ENCODE measurements at regions not wholly inside any gene's neighbourhood (a gene's known extent, or its start where the extent isn't known, plus 50 kb on each side); places are given as distances from the start of the nearest gene placed in this dataset.

GRCh38 chr6:87995461-87995860 lies 52.2 kb upstream of the SPACA1 start:
- Mint-ChIP-seq H3K27ac (no peak overlapping the region), H3K27me3 (peaks cover 14% of the 10 kb centered on the region), H3K4me1 (no peaks in the 10 kb centered on the region), H3K9me3 (no peaks in the 10 kb centered on the region), H3K36me3 (ENCODE audit: low read depth) (no peaks in the 10 kb centered on the region), H3K4me3 (no peak overlapping the region)
- no peak for ATAC-seq (replicated peaks)

GRCh38 chr6:87993356-87993755 lies 54.3 kb upstream of the SPACA1 start:
- Mint-ChIP-seq H3K27ac (no peak overlapping the region), H3K36me3 (ENCODE audit: low read depth) (no peaks in the 10 kb centered on the region), H3K4me3 (no peak overlapping the region), H3K27me3 (peaks cover 11% of the 10 kb centered on the region), H3K9me3 (no peaks in the 10 kb centered on the region), H3K4me1 (no peaks in the 10 kb centered on the region)
- ATAC-seq (replicated peaks), result no peak

GRCh38 chr6:87990871-87991270 lies 56.8 kb upstream of the SPACA1 start:
- Mint-ChIP-seq H3K27me3 (peaks cover 11% of the 10 kb centered on the region), H3K4me3 (no peak overlapping the region), H3K36me3 (ENCODE audit: low read depth) (no peaks in the 10 kb centered on the region), H3K27ac (no peak overlapping the region), H3K9me3 (no peaks in the 10 kb centered on the region), H3K4me1 (no peaks in the 10 kb centered on the region)
- ATAC-seq (replicated peaks), result no peak

DNA sequence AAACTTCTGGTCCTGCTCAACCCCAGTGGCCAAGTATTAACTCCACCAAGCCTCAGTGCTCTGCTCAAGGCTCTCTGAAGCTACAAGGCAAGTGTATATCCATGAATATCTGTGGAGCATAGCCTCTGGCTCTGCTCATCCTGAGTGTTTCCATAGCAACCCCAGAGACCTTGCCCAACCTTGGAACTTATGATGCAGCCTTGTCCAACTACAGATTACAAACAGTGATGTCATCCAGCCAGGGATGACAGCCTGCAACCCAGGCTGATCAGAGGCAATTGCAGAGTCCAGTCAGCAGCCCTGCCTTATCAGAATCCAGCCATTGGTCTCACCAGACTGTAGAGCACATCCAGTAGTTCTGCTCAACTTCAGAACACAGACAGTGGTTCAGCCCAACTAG lies 65.5 kb upstream of the SPACA1 start:
- no peaks in the 10 kb centered on the region for H3K4me1 Mint-ChIP-seq
- ATAC-seq (replicated peaks), result no peak
- H3K27ac Mint-ChIP-seq, result no peak overlapping the region
- H3K9me3 Mint-ChIP-seq, result peaks cover 3% of the 10 kb centered on the region
- no peaks in the 10 kb centered on the region for H3K36me3 Mint-ChIP-seq (ENCODE audit: low read depth)
- no peak overlapping the region for H3K4me3 Mint-ChIP-seq
- peaks cover 17% of the 10 kb centered on the region for H3K27me3 Mint-ChIP-seq

DNA sequence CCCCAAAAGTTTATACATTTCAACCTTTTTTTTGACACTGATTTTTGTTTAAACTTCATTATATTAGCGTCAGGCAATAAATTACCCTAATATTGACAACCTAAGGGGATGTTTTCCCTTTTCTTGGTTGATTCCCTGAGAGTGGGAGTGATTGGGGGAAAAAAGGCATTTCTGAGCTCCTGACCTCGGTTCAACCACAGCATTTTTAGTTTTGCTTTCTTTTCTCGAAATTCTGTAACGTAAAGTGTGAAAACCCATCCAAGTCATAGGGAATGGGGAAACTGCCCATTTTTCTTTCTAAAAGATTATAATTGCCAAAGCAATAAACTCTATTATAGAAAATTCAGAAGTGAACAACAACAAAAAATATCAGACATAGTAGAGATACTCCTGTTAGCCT lies 67.9 kb upstream of the SPACA1 start:
- Mint-ChIP-seq H3K27me3 (peaks cover 24% of the 10 kb centered on the region), H3K9me3 (peaks cover 3% of the 10 kb centered on the region), H3K4me3 (no peak overlapping the region)

GRCh38 chr6:87976616-87977015 lies 71.0 kb upstream of the SPACA1 start:
- Mint-ChIP-seq H3K4me1 (no peaks in the 10 kb centered on the region), H3K27me3 (peaks cover 24% of the 10 kb centered on the region), H3K36me3 (ENCODE audit: low read depth) (no peaks in the 10 kb centered on the region)

More for the DNA sequence above, 67.9 kb upstream of the SPACA1 start:
- Mint-ChIP-seq H3K27ac (no peak overlapping the region), H3K4me1 (no peaks in the 10 kb centered on the region), H3K36me3 (ENCODE audit: low read depth) (no peaks in the 10 kb centered on the region)
- ATAC-seq (replicated peaks), result no peak

GRCh38 chr6:87975561-87975960 lies 72.1 kb upstream of the SPACA1 start:
- peaks cover 24% of the 10 kb centered on the region for H3K27me3 Mint-ChIP-seq
- no peaks in the 10 kb centered on the region for H3K4me1 Mint-ChIP-seq
- no peak for ATAC-seq (replicated peaks)
- no peak overlapping the region for H3K4me3 Mint-ChIP-seq
- H3K36me3 Mint-ChIP-seq (ENCODE audit: low read depth), result no peaks in the 10 kb centered on the region
- no peak overlapping the region for H3K27ac Mint-ChIP-seq
- H3K9me3 Mint-ChIP-seq, result no peaks in the 10 kb centered on the region

More at GRCh38 chr6:87976616-87977015, 71.0 kb upstream of the SPACA1 start:
- H3K4me3 Mint-ChIP-seq, result no peak overlapping the region
- no peaks in the 10 kb centered on the region for H3K9me3 Mint-ChIP-seq
- H3K27ac Mint-ChIP-seq, result no peak overlapping the region
- ATAC-seq (replicated peaks), result no peak

DNA sequence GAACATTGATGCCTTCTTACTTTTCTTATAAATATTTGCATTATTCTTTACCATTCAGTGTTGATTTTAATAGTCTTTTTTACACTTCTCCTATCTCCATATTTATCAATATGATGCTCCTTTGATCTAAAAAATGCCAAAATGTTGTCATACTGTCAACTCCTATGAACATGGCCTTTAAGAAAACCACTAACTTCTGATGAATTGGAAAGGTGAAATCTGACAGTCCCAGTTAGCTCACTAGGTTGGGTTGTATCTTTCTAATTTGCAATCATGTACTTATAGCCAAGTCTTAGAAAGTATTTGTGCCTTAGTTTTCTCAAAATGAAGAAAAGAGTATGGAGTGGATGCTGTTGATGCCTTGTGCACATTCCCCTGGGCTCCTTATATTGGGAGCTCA lies 75.4 kb upstream of the SPACA1 start:
- no peak overlapping the region for H3K4me3 Mint-ChIP-seq
- H3K9me3 Mint-ChIP-seq, result no peaks in the 10 kb centered on the region
- H3K4me1 Mint-ChIP-seq, result no peaks in the 10 kb centered on the region
- no peak for ATAC-seq (replicated peaks)
- H3K36me3 Mint-ChIP-seq (ENCODE audit: low read depth), result no peaks in the 10 kb centered on the region
- H3K27me3 Mint-ChIP-seq, result peaks cover 8% of the 10 kb centered on the region
- no peak overlapping the region for H3K27ac Mint-ChIP-seq

DNA sequence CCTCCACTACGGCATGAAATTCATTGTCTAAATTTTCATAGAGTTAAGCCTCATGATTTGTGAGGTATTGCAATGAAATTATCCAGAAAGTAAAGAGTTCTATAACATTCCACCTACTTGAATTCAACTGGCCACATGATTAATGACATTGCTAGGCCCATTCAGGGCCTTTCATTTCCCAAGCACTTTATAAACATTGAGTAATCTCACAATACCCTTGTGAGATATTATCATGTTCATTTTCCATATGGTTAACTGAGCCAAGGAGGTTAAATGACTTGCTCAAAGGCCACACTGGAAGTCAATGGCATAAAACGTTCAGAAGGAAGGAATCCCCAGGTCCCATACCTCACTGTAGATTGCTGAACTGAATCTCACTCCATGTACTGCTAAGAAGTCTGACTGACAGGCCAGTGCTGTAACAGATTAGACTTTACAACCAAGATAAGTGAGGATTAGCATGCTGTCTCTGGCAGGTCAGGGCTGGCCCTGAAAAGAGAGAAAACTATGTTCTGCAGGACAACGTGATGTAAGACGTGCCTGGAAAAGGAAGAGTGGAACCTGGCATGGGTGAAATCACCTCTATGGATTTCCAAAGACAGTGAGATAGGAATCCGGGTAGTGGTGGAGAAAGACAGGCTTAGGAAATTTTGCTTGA lies 75.9 kb upstream of the SPACA1 start:
- Mint-ChIP-seq H3K27me3 (peaks cover 6% of the 10 kb centered on the region), H3K9me3 (no peaks in the 10 kb centered on the region), H3K27ac (no peak overlapping the region), H3K4me1 (no peaks in the 10 kb centered on the region), H3K36me3 (ENCODE audit: low read depth) (no peaks in the 10 kb centered on the region), H3K4me3 (no peak overlapping the region)
- ATAC-seq (replicated peaks), result no peak

- H3K4me3 Mint-ChIP-seq, result no peak overlapping the region
- H3K4me1 Mint-ChIP-seq, result no peaks in the 10 kb centered on the region
- H3K27me3 Mint-ChIP-seq, result peaks cover 8% of the 10 kb centered on the region
- no peaks in the 10 kb centered on the region for H3K36me3 Mint-ChIP-seq (ENCODE audit: low read depth)
- no peak overlapping the region for H3K27ac Mint-ChIP-seq
- H3K9me3 Mint-ChIP-seq, result no peaks in the 10 kb centered on the region
- ATAC-seq (replicated peaks), result no peak
Observed at GRCh38 chr6:87968435-87969278, 79.0 kb upstream of the SPACA1 start.

DNA sequence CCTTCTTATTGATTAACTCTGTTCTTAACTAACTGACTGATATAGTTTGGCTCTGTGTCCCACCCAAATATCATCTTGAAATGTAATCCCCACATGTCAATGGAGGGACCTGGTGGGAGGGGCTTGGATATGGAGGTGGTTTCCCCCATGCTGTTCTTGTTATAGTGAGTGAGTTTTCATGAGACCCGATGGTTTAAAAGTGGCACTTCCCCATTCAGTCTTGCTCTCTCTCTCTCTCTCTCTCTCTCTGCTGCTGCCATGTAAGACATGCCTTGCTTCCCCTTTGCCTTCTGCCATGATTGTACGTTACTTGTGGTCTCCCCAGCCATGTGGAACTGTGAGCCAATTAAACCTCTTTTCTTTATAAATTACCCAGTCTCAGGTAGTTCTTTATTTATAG lies 81.8 kb upstream of the SPACA1 start:
- no peaks in the 10 kb centered on the region for H3K36me3 Mint-ChIP-seq (ENCODE audit: low read depth)
- no peak overlapping the region for H3K4me3 Mint-ChIP-seq
- H3K4me1 Mint-ChIP-seq, result no peaks in the 10 kb centered on the region
- no peaks in the 10 kb centered on the region for H3K9me3 Mint-ChIP-seq
- ATAC-seq (replicated peaks), result no peak
- H3K27me3 Mint-ChIP-seq, result peaks cover 12% of the 10 kb centered on the region
- no peak overlapping the region for H3K27ac Mint-ChIP-seq

GRCh38 chr6:87959083-87959482 lies 88.6 kb upstream of the SPACA1 start:
- no peaks in the 10 kb centered on the region for H3K36me3 Mint-ChIP-seq (ENCODE audit: low read depth)
- H3K4me1 Mint-ChIP-seq, result no peaks in the 10 kb centered on the region
- no peaks in the 10 kb centered on the region for H3K9me3 Mint-ChIP-seq
- no peak overlapping the region for H3K27ac Mint-ChIP-seq
- H3K27me3 Mint-ChIP-seq, result peaks cover 11% of the 10 kb centered on the region
- H3K4me3 Mint-ChIP-seq, result no peak overlapping the region
- ATAC-seq (replicated peaks), result no peak

GRCh38 chr6:87951751-87952150 lies 95.9 kb upstream of the SPACA1 start:
- Mint-ChIP-seq H3K4me3 (no peak overlapping the region), H3K27ac (no peak overlapping the region), H3K36me3 (ENCODE audit: low read depth) (no peaks in the 10 kb centered on the region), H3K27me3 (no peaks in the 10 kb centered on the region), H3K4me1 (no peaks in the 10 kb centered on the region), H3K9me3 (no peaks in the 10 kb centered on the region)
- no peak for ATAC-seq (replicated peaks)

GRCh38 chr6:87950614-87951013 lies 97.0 kb upstream of the SPACA1 start:
- Mint-ChIP-seq H3K27me3 (peaks cover 4% of the 10 kb centered on the region), H3K4me1 (no peaks in the 10 kb centered on the region), H3K36me3 (ENCODE audit: low read depth) (no peaks in the 10 kb centered on the region), H3K9me3 (no peaks in the 10 kb centered on the region), H3K27ac (no peak overlapping the region), H3K4me3 (no peak overlapping the region)
- no peak for ATAC-seq (replicated peaks)

- peaks cover 5% of the 10 kb centered on the region for H3K4me1 Mint-ChIP-seq
- no peaks in the 10 kb centered on the region for H3K36me3 Mint-ChIP-seq (ENCODE audit: low read depth)
- H3K4me3 Mint-ChIP-seq, result no peak overlapping the region
- peaks cover 10% of the 10 kb centered on the region for H3K27me3 Mint-ChIP-seq
- ATAC-seq (replicated peaks), result no peak
- H3K27ac Mint-ChIP-seq, result no peak overlapping the region
- no peaks in the 10 kb centered on the region for H3K9me3 Mint-ChIP-seq
Observed at GRCh38 chr6:87949194-87949593, 98.4 kb upstream of the SPACA1 start.
